Fibroblast of lung (primary cell): ENCODE measurements at regions not wholly inside any gene's neighbourhood (a gene's known extent, or its start where the extent isn't known, plus 50 kb on each side); places are given as distances from the start of the nearest gene placed in this dataset.

Experiments
- DNase-seq, 2 donors: peaks; one replicate each; pipeline versions ENCODE4 v3.0.0 to v3.0.0-alpha.2; 2010; ENCODE audit warnings: low read depth in 2 of 2
- H2AFZ ChIP-seq: 2 replicates; pipeline ENCODE4 v1.5.1; 2012; ENCODE audit warnings: low read length, control low read depth, inconsistent platforms
- H3K27ac ChIP-seq: 2 replicates; pipeline ENCODE4 v1.5.1; 2011; ENCODE audit warnings: low read length, control low read depth; ENCODE audit not compliant: insufficient read depth
- H3K27me3 ChIP-seq: 2 replicates; pipeline ENCODE4 v1.5.1; 2011; ENCODE audit warnings: mild to moderate bottlenecking, low read length; ENCODE audit not compliant: control insufficient read depth, insufficient read depth
- H3K36me3 ChIP-seq: 2 replicates; pipeline ENCODE4 v1.5.1; 2011; ENCODE audit warnings: low read length; ENCODE audit not compliant: control insufficient read depth, insufficient read depth
- H3K4me1 ChIP-seq: 2 replicates; pipeline ENCODE4 v1.5.1; 2011; ENCODE audit warnings: low read length; ENCODE audit not compliant: control insufficient read depth, insufficient read depth; ENCODE audit errors: extremely low read depth
- H3K4me2 ChIP-seq: 2 replicates; pipeline ENCODE4 v1.5.1; 2011; ENCODE audit warnings: low read length, control low read depth; ENCODE audit not compliant: insufficient read depth; ENCODE audit errors: extremely low read depth
- H3K4me3 ChIP-seq, 4 experiments: fragments of 200-600 bp in 1 of 4; sonication (generic) in 1 of 4; replicated peaks in 1 of 4; 2 replicates each; pipeline ENCODE4 v1.5.1; 2011 to 2016; ENCODE audit warnings: low read length in 4 of 4, low read depth in 3 of 4, mild to moderate bottlenecking in 3 of 4, control low read depth in 2 of 4, inconsistent platforms in 1 of 4, mixed read lengths in 1 of 4; ENCODE audit not compliant: insufficient read depth in 1 of 4; ENCODE audit errors: control extremely low read depth in 1 of 4
- H3K79me2 ChIP-seq: 2 replicates; pipeline ENCODE4 v1.5.1; 2012; ENCODE audit warnings: mild to moderate bottlenecking, low read length, inconsistent platforms; ENCODE audit not compliant: control insufficient read depth, insufficient read depth
- H3K9ac ChIP-seq: 2 replicates; pipeline ENCODE4 v1.5.1; 2011; ENCODE audit warnings: mild to moderate bottlenecking, low read length, control low read depth; ENCODE audit not compliant: insufficient read depth
- H3K9me3 ChIP-seq: 2 replicates; pipeline ENCODE4 v1.5.1; 2012; ENCODE audit warnings: low read depth, low read length; ENCODE audit not compliant: control insufficient read depth, insufficient read depth
- H4K20me1 ChIP-seq: 2 replicates; pipeline ENCODE4 v1.5.1; 2011; ENCODE audit warnings: low read length; ENCODE audit not compliant: control insufficient read depth, insufficient read depth; ENCODE audit errors: extremely low read depth
- CTCF ChIP-seq, 2 donors: IDR thresholded peaks in 1 of 2; conservative IDR thresholded peaks in 1 of 2; 1 replicate in 1 of 2; 2 replicates in 1 of 2; pipeline ENCODE4 v1.5.1; 2011 to 2012; ENCODE audit warnings: low read length in 2 of 2, control low read depth in 1 of 2, inconsistent platforms in 1 of 2, low read depth in 1 of 2, mild to moderate bottlenecking in 1 of 2
- EZH2 ChIP-seq: IDR thresholded peaks from 2 replicates; pipeline ENCODE4 v1.5.1; 2012; ENCODE audit warnings: low read length, control low read depth, mild to moderate bottlenecking; ENCODE audit errors: missing control alignments

GRCh38 chr1:81666586-81666985, 134.1 kb upstream of the ADGRL2 start:
- Histone ChIP-seq H3K27ac (no peak overlapping the region), H2AFZ (no peak overlapping the region), H3K4me2 (no peak overlapping the region), H3K9me3 (no peaks in the 10 kb centered on the region), H3K79me2 (no peaks in the 10 kb centered on the region), H3K4me1 (peaks cover 4% of the 10 kb centered on the region), H3K27me3 (no peaks in the 10 kb centered on the region), H3K4me3 (no peak overlapping the region), H3K9ac (no peak overlapping the region), H3K36me3 (no peaks in the 10 kb centered on the region), H4K20me1 (no peaks in the 10 kb centered on the region)
- DNase-seq, result peak in 1 of 2 donors; percentile 48
- TF ChIP-seq EZH2, result no peak
- TF ChIP-seq CTCF (conservative IDR thresholded peaks at IDR 0.05 in 1 of 2, IDR thresholded peaks at IDR 0.05 in 1 of 2; ENCODE audit: low read depth in 1 of 2, low read length in 2 of 2), result no peak

- Histone ChIP-seq H3K79me2 (no peaks in the 10 kb centered on the region), H3K9ac (no peak overlapping the region), H2AFZ (no peak overlapping the region), H3K4me1 (peaks cover 2% of the 10 kb centered on the region), H3K9me3 (no peaks in the 10 kb centered on the region), H3K4me2 (no peak overlapping the region), H3K27me3 (no peaks in the 10 kb centered on the region), H3K4me3 (no peak overlapping the region), H4K20me1 (no peaks in the 10 kb centered on the region), H3K36me3 (no peaks in the 10 kb centered on the region), H3K27ac (no peak overlapping the region)
- TF ChIP-seq EZH2, result no peak
- no peak for TF ChIP-seq CTCF (conservative IDR thresholded peaks at IDR 0.05 in 1 of 2, IDR thresholded peaks at IDR 0.05 in 1 of 2; ENCODE audit: low read depth in 1 of 2, low read length in 2 of 2)
- peak in 1 of 2 donors; percentile 58 for DNase-seq
Observed at GRCh38 chr1:81664341-81664740, 136.4 kb upstream of the ADGRL2 start.

GRCh38 chr1:81662913-81663526, 137.7 kb upstream of the ADGRL2 start:
- Histone ChIP-seq H3K79me2 (no peaks in the 10 kb centered on the region), H3K4me3 (no peak overlapping the region), H2AFZ (no peak overlapping the region), H3K4me2 (no peak overlapping the region), H4K20me1 (no peaks in the 10 kb centered on the region), H3K27ac (no peak overlapping the region), H3K36me3 (no peaks in the 10 kb centered on the region), H3K4me1 (peaks cover 2% of the 10 kb centered on the region), H3K9me3 (no peaks in the 10 kb centered on the region), H3K9ac (no peak overlapping the region), H3K27me3 (no peaks in the 10 kb centered on the region)
- TF ChIP-seq CTCF (conservative IDR thresholded peaks at IDR 0.05 in 1 of 2, IDR thresholded peaks at IDR 0.05 in 1 of 2; ENCODE audit: low read depth in 1 of 2, low read length in 2 of 2), result no peak
- TF ChIP-seq EZH2, result no peak
- no peak for DNase-seq
